Cardiac septum (tissue), 1 donor: ENCODE measurements at regions not wholly inside any gene's neighbourhood (a gene's known extent, or its start where the extent isn't known, plus 50 kb on each side); places are given as distances from the start of the nearest gene placed in this dataset.

ENCODE experiments used
- DNase-seq: peaks from one replicate; pipeline ENCODE4 v3.0.0-alpha.2; 2020; ENCODE audit warnings: low spot score
- intact Hi-C: fragments of 100-400 bp; cut with DNase I; formaldehyde crosslinking; loops from one replicate; pipeline ENCODE4 v1.14.0; 2022
- donor health status: DM: no; HTN: no; CAD: no.

DNA sequence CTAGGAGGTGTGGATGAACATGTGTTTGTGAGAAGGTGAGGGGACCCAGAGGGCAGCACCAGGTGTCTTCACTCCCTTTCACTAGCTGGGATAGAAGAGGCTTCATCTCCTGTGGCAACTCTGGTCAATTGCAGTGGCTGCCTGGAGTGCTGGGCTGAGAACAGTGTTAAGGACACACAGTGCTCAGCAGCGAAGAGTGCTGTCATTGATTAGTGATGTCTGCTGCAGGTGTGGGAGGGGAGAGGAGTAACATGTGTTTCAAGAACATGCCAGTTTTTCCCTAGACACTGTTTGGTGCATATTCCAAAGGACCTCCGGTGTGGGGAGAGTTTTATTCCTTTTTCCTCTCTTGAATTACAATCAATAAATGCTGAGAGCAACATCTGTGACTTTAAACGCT is 95.9 kb upstream of the CXCR4 start:
- intact Hi-C loops: no loop called here
- DNase-seq: no peak

DNA sequence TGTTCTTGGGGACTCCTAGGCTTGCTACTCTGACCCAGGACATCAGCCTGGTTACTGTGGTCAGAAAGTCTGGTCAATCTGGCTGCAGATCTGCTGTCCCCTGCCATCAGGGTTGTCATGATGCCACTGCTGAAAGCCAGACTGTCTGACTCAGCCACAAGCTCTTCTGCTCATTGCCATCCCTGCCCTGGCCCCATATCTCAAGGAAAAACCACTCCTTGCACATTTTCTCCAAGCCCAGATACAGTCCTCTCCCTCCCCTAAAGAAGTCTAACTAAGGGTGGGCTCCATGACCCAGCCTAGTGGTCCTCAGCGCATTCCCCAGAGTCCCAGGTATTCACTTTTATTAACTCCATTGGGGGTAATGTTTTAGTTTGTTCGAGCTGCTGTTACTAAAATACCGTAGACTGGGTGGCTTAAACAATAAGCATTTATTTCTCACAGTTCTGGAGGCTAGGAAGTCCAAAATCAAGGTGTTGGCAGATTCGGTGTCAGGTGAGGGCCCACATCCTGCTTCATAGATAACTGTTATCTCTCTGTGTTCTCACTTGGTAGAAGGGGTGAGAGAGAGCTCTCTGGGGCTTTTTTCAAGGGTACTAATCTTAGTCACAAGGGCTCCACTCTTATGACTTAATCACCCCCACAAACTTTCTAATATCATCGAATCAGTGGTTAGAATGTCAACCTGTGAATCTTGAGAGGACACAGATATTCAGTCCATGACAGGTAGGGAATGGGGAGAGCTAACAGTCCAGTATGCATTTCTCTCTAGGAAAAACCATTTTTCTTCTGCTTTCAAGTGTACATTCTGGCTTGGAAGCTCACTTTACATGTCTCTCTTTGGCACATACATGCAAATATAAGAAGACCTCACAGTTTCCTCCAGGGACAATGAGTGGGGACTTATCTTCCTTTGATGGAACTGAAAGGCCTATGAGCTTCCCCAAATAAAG is 94.8 kb upstream of the CXCR4 start:
- intact Hi-C loops: no loop called here
- DNase-seq: no peak

DNA sequence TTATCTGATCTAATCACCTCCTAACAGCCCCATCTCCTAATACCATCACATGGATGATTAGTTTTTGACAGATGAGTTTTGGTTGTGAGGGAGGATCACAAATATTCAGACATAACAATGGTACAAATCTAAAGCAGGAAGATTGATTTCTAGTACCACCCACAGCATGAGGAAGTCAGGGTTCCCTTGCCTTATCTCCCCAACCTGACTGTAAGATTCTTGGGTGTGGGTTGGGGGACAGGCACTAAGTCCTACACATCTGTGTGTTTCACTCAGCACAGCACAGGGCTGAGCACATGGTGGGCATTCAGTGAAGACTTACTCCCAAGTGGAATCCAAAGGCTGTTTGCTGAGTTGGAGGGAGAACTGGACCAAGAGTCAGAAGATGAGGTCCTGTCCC is 93.8 kb upstream of the CXCR4 start:
- no peak for DNase-seq
- intact Hi-C loops: no loop called here

DNA sequence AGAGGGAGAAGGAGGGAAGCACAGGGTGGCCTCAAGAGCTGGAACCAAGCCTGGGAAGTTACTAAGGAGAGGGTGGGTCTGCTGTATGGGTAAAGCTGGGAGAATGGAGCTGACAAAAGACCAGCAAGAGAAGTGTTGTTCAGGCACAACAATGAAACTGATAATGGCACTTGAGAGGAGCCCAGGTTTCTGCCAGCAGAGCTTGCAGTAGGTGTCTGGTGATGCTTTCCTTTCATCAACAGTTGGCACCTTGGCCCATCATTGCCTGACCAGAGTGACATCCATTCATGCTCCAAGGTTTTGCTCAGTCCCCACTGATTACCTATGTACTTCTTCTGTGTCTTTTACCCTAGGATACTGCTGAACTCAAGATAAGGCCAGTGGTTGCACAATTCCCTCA is 92.9 kb upstream of the CXCR4 start:
- no peak for DNase-seq
- intact Hi-C loops: no loop called here

DNA sequence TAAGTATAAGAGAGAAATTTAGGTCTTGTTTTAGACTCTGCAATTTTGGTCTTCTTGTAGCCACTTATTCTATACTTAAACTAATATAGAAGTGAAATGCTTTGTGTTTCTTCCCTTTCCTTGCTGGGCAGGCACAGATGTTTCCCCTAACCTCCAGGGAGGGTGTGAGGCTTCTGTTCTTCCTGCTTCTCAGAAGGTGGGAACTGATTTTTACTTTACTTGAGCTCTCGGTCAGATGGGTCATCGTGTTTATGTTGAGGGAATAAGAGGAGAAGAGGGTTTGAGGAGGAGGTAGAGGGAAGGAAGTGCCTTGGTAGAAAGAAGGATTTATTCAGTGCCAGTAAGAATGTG is 92.5 kb upstream of the CXCR4 start:
- DNase-seq: no peak
- intact Hi-C loops: no loop called here

DNA sequence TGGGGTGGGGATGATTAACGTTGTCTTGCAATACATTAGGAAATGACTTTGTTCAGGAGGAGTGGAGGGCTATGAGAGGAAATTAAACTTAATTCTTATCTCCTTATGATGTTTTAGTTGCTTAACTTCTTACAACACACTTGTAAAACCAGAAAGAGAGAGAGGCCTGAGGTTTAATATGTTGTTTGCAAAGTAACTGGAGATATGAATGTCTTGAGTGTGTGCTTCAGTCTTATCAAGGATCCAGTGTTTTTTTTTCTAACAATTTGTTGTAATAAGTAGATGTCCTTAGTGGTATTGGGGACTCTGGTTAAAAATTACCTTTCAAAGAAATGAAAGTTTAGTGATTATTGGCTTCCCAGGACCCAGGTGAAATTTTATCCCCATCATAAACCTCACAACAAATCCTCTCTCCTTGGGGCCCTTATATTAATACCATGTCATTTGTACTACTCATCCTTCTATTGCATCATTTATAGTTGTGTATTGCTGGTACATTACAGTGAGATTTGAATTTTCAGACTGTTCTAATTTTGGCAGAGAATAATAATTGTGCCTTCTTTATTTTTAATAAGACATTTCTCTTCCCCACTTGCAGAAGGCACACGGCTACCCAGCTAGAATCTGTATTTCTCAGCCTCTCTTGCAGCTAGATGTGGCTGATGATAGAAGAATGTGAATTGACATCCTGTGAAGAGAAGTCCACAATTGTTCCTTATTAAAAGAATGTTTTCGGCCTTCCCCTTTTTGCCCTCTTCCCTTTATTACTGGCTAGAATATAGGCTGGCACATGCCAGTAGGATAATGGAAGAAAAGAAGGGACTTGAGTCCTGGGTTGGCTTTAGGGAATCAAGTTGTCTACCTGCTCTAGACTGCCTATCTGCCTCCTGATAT is 91.9 kb upstream of the CXCR4 start:
- intact Hi-C loops: no loop called here
- no peak for DNase-seq

DNA sequence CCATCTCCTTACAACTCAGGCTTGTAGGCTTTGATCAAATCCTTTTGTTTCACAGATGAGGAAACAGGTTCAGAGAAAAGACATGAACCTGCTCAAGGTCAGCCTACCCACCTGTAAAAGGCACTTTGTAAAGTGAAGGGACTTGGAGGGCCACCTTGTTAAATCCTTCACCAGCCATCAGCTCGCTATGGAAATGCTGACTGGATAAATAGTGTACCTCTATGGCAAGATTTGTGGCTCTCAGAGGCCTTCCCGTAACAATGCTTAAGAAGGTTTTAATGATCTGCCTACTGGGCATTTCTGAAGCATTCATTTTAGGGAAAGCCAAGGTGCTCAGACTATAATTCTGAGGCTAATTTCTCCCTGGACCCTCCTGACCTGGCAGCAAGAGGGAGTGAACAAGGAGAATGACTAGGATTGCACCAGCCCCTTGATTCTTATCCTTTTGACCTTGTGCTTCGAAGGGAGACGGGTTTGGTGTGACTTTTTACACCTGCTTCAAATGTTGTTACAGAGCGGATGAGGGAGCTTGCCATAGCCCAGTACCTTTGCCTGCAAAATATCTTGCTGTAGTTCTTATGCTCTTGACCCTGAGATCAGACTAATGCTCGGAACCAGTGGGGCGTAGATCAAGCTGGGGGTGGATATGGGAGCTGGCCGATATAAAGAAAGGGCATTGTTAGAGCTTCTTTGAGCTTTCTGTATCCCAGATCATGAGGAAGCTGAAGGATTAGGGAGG is 90.9 kb upstream of the CXCR4 start:
- intact Hi-C loops: no loop called here
- DNase-seq: no peak

DNA sequence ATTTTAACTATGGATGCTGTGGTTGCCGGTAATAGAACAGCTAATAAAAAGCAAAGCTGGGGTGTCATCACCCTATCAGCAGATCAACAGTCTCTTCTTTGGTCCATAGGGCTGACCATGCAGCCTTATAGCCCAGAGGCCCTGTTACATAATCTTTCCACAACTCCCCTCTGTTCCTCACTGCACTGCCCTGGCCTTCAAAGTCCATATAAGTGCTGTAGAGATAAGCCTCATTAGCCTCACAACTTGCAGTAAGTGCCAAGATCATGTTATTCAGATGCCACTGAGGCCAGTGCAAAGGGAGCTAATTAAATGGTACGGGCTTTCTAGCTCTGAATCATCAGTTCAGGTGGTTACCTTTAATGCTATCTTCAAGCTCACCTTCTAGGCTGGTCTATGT is 89.7 kb upstream of the CXCR4 start:
- no peak for DNase-seq
- intact Hi-C loops: no loop called here

DNA sequence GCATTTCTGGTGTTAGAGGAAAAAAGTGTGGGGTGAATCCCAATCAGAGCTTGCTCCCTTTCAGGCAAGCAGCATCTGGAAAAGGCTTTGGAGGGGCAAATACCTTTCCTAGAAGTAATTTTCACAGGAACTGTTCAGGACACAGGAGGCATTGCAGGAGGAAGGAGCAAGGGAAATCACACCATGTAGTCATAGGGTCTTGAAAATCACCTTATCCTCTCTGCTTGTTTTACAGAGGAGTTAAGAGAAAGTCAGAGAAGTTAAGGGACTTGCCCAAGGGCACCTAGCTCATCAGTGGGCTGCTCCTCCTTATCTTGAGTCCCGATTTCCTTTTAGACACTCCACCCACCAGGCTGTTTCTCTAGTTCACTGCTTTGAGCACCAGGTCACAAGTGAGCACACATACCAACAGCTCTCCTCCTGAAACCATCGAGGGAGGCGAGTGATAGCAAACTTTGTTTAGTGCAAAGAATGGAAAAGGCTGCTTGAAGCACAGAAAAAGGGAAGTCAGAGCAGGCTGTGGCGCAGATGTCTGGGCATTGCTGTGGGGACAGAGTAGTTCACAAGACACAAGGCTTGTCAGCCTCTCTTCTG is 89.2 kb upstream of the CXCR4 start:
- no peak for DNase-seq

DNA sequence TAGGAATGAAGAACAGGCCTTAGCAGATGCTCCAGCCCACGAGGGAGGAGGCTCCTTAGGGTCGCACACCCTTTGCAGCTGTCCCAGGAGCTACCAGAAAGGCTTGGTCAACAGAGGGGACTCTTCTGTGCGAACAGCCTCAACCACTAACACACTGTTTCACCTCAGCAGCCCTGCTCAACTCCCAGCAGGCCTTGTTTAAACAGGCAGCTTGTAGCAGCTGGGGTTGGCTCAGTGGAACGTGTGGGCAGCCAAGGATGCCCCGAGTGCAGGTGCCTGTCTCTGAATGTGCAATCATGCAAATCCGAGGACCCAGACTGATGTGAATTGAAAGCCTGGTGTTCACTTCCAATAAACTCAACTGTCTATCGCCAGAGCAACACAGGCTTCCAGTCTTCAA is 88.7 kb upstream of the CXCR4 start:
- intact Hi-C loops: no loop called here
- DNase-seq: no peak

More for the DNA sequence above, 89.2 kb upstream of the CXCR4 start:
- intact Hi-C loops: no loop called here

DNA sequence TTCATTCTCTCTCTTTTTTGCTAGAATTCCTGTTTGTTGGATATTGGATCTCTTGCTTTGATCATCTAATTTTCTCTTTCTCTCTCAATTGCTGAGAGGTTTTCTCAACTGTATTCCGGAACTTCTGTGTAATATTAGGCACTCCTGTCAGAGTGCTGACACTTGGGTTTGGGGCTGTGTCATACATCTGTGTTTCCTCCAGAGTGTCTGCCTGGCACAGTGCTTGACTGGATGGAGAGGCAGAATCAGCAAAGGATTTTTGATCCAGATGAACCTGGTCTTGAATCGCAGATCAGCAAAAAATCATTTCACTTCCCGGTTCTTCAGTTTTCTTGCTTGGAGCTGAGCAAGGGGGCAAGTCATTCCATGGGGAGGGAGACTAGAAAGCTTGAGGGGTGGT is 87.7 kb upstream of the CXCR4 start:
- intact Hi-C loops: no loop called here
- no peak for DNase-seq

DNA sequence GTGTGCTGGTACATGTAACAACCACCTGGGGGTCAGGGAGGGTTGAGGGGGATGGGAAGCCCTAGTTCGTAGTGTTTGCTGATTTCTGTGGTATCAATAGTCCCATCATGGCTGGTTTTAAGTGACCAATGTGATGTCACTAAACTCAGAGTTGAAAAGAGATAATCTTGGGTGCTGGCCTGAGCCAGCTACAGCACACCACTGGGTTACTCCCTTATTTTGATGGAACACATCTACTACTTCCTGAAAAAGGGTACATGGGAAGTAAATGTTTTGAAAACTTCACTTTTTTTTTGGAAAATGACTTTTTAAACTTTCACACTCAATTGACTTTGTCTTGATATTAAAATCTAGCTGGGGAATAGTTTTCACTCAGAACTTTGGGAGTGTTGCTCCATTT is 87.0 kb upstream of the CXCR4 start:
- no peak for DNase-seq
- intact Hi-C loops: no loop called here

DNA sequence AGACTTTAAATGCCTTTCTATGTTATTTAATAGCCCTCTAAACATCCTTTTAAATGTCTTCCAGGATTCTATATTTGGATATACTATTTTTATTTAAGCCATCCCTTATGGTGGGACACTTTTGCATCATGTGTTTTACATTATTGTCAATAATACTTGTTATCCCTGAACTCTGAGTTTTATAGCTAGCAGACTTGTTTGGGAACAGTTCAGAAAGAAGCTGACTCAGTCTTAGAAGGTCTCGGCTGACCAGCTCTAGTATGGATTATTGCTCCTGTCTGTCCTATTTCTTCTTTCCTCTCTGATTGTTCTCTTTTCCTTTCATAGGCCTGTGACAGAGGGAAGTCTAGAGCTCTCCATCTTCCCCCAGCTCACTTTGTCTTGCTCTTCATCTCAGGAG is 77.3 kb upstream of the CXCR4 start:
- no peak for DNase-seq
- intact Hi-C loops: no loop called here

DNA sequence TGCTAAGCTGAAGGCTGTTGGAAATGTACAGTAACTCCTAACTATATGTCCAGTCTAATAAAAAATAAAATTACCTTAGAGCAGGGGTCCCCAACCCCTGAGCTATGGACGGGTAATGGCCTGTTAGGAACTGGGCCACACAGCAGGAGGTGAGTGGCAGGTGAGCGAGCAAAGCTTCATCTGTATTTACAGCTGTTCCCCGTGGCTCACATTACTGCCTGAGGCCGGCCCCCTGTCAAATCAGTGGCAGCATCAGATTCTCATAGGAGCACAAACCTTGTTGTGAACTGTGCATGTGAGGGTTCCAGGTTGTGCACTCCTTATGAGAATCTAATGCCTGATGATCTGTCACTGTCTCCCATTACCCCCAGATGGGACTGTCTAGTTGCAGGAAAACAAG is 73.1 kb upstream of the CXCR4 start:
- intact Hi-C loops: no loop called here
- no peak for DNase-seq

DNA sequence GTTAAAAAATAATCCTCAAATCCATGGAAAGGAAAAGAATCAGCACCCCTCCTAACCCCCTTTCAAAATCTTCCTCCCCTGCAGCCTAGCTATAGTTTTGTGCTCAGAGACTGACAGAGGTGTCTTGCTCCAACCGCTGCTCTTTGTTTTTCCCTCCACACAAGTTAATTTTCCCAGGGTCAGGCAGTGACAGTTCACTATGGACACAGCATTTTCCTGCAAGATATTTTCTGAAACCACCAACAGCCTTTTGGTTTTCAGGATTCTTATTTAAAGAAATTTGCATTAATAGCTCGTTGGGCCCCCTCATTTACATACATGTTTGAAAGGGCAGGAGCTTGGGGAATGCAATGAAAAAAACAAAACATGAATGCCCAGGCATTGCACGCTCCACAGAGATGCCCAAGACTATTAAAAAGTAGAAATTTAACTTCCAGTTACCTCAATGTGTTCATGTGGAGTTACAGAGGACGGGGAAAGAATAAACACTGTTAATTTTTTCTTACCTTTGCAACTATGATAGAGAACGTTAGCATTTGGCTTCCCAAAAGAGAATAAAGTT is 71.4 kb upstream of the CXCR4 start:
- intact Hi-C loops: no loop called here

DNA sequence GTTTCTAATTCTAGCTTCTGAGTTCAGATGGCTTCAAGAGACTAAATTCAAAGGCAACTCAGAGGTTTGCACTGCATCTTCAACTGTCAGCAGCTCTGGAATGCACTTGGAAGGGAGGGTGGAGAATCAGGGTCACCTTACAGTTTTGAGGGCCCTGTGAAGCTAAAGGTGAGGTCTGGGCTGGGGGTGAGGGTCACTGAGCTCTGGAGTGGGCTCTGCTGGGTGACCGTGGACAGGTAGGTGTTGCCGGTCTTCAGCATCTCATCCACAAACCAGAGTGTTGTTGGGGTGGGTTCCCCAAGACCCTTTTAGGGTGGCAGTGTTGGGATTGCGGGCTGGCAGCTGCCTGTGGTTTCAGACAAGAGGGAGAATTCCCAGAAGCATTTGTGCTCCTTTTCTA is 70.1 kb upstream of the CXCR4 start:
- intact Hi-C loops: no loop called here
- no peak for DNase-seq

More for the DNA sequence above, 71.4 kb upstream of the CXCR4 start:
- no peak for DNase-seq

DNA sequence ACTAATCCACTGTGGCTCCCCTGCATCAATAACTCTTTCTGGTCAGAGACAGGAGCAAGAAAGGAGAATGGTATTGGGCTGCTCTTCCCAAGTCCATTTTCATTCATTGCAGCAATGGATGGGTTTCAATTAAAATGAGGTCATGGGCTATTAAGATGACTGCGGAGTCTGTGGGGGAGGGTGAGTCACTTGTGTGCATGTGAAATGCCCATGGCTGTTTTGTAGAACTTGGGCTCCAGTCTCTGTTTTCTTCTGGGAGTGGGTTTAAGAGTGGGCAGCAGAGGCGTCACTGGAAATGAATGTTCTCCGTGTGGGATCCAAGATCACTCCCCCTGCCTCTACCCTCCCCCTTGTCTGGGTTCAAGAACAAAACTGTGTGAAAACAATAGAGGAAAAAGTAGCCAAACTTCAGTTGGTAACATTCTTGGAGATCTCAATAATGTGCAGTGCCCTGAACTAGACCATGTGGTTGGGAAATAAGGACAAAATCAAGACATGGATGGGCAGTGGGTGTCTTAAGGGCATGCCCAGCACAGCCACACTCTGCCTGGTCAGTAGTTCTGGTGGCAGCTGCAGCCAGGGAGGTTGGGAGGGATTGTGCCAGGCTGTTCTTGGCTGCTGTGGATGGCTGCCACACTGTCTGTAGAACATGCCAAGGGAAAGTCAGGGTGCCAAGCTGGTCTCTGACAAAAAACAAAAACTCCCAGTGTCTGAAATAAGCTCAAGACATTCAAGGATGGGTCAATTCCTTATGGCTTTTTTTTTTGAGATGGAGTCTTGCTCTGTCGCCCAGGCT is 68.2 kb upstream of the CXCR4 start:
- intact Hi-C loops: no loop called here

DNA sequence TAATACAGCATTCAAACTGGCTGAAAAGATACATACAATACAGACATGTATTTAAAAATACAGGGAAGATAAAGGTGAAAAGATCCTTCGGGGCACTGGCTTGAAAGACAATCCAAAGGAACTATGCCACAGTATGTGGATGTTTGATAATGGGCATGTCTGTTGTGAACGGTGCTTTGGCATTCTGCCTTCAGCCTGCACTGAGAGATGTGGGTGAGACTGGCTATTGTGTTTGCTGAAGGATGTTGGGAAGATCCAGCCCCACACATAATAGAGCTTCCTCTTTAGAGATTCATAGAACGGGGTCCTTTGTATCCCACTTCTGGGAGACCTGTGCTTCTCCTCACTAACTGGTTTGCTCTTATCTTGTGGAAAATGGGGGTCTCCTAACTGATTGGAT is 65.1 kb upstream of the CXCR4 start:
- intact Hi-C loops: no loop called here
- no peak for DNase-seq

More for the DNA sequence above, 68.2 kb upstream of the CXCR4 start:
- no peak for DNase-seq

DNA sequence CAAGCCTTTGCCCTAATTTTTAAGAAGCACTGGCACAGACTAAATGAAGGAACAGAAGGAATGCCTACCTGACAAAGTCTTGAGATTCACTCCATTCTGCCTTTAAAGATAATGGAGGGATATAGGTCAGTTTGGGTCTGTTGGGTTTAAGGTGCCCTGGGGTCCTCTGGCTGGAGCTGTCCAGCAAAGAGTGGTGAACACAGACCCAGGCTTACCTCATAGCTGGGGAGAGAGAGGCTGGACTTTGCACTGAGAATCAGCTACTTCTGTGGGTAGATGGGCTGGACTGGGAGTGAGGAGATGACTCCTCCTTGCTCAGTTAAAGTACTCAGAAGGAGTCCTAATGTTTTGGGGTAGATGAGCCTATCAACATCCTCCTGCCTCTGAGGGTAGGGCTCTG is 64.4 kb upstream of the CXCR4 start:
- intact Hi-C loops: no loop called here
- DNase-seq: no peak
